AG08395 (cell line): ENCODE measurements at regions not wholly inside any gene's neighbourhood (a gene's known extent, or its start where the extent isn't known, plus 50 kb on each side); places are given as distances from the start of the nearest gene placed in this dataset.

Experiments
- DNase-seq: peaks from one replicate; pipeline ENCODE4 v3.0.0; 2012; ENCODE audit warnings: mixed read lengths, low spot score

DNA sequence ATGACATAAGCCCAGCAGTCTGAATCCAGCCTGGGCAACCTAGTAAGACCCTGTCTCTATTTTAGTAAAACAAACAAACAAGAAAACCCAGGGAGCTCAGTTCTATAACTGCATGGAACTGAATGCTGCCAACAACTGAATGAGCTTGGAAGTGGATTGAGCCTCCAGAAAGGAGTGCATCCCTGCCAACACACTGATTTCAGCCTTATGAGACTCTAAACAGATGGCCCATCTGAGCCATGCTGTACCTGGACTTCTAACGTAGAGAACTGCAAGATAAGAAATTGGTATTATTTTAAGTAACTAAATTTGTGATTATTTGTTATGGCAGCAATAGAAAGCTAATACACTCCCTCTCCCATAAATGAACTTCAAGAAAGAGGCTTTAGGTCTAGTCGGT is 150.4 kb upstream of the RAI14 start:
- DNase-seq: no peak

DNA sequence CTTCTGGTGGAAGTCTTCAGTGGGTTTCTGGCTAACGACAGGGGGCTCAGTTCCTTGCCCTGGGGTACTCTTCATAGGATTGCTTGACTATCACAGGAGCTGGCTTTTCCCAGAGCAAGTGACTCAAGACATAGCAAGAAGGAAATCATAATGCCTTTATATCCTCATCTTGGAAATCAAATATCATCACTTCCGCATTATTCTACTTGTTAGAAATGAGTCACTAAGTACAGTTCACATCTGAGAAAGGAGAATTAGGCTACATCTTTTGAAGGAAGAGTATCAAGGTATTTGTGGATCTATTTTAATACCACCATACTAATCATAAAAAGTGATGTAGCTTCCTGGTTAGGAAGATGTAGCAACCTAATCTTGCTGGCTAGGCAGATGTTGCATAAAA is 148.2 kb upstream of the RAI14 start:
- no peak for DNase-seq

DNA sequence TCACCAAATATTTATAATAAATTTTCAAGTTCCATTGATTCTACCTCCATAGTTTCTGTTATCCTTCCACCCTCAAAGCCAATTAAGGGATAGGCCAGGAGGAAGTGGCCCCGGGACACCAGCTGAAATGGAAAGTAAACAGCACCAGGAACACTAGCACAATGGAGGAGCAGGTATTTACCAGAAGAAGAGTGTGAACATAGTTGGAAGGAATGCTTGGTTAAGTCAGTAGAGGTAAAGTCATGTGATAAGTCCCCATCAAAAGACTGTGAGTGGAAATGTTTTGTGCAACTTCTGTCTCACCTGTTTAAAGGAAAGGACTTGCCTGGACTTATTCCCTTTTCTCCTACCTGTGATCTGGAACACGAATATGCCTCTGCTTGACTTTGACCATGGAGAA is 146.7 kb upstream of the RAI14 start:
- no peak for DNase-seq

DNA sequence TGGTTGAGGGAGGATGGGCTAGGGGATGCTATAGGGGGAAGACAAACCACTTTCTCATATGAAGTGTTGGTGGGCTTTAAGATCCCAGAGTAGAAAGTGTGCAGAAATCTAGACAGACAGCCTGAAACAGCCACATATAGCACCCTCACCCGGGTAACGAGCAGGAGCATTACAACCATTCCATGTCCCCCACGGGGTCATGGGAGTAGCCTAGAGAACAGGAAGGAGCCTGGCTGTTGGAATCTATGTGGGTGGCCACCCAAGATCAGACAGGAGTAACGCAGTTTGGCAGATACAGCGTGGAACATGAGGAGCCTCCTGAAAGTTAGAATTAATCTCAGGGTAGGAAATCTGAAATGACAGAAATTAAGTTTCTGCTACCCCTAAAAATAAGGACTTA is 146.1 kb upstream of the RAI14 start:
- no peak for DNase-seq

DNA sequence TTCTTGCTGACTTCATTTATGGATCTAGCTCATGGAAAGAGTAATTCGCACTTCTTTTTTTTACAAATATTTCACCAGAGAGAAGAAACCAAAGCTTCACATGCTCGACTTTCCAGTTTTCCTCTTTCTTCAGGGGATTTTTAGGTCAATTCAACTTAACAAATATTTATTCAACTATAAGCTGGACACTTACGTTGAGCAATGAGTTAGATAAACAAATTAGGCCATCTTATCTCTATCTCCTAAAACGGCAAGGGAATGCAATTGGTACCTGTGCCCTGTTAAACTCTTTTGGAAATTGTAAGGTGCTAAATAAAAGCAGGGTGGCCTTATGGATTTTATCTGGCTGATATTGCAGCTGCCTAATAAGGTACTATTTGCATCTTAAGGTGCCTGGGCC is 145.1 kb upstream of the RAI14 start:
- no peak for DNase-seq

DNA sequence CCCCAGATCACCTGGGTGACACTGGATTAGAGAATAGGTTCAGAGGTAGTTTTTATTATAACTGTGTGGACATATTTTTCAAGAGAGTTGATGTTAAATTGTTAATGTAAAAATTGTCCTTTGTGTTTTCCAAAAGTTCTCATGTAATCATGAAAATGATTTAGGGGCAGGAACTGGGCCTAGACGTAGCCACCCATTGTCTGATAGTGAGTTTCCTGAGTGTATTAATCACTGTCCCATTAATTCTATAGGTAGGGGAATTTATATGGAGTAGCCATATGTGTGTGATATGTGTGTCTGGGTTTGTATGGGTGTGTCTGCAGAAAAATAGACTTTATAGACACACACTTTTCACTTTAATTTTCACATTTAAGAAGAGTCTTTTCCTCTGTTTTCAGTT is 144.6 kb upstream of the RAI14 start:
- no peak for DNase-seq

DNA sequence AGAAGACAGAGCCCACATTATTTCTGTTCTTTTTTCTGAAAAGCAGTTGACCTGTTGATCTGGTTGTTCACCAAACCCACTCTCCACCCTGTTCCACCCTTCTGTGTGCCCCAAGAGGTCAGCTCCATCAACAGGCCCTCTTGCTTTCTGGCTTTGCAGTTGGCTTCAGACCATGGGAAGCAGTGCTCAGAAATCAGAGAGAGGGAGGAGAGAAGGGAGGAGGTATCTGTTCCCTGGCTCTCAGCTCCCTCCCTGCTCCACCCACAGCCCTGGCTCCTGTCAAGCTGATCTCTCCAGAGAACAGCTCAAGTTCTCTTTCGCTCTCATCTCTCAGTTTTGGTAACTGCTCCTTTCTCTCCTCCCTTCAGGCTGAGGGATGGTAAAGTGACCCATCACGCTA is 144.2 kb upstream of the RAI14 start:
- no peak for DNase-seq

DNA sequence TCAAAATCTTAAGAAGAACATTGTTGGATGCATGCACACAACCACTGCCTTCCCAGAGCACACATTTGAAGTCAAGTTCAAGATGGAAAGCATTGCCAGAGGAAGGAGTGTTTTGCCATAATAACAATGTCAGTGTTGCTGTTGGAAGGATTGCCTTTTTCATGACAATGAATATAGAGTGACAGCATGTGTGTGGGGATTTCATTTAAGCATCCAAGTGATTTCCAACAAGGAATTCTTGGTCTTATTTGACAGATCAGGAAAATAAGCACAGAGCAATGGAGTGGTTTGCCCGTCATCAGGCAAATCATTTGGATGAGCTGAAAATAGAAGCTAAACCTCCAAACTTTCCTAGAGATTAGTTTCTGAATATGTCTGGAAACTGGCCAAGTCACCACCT is 140.0 kb upstream of the RAI14 start:
- no peak for DNase-seq

DNA sequence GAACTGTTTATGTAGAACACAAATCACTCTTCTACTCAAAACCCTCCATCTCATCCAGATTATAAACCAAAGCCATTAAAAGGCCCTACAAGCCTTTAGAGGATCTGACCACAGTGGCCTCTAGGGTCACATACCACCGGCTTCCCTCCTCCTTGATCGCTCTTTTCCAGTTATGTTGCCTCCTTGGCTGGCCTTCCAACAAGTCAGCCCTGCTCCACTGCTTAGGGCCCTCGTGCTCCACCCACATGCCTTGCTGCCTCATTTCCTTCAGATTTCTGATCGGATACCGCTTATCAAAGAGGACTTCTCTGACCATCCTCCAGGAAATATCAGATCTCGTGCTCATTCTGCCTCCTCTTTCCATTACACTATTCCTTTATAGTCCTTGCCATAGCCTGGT is 139.4 kb upstream of the RAI14 start:
- DNase-seq: no peak

DNA sequence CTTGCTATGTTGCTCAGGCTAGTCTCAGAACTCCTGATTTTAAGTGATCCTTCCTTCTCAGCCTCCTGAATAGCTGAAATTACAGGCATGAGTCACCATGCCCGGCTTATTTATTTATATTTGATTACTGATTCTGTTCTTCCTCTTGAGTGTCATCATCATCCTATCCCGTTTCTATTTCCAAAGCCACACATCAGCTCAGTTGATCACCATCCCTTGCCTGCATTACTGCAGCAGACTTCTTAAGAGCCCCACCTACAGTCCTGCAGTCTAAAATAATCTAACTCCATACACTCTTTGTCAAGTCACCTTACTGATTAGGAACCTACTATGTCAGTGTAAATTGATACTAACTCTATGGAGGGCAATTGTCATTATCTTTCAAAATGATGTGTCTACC is 138.9 kb upstream of the RAI14 start:
- no peak for DNase-seq

DNA sequence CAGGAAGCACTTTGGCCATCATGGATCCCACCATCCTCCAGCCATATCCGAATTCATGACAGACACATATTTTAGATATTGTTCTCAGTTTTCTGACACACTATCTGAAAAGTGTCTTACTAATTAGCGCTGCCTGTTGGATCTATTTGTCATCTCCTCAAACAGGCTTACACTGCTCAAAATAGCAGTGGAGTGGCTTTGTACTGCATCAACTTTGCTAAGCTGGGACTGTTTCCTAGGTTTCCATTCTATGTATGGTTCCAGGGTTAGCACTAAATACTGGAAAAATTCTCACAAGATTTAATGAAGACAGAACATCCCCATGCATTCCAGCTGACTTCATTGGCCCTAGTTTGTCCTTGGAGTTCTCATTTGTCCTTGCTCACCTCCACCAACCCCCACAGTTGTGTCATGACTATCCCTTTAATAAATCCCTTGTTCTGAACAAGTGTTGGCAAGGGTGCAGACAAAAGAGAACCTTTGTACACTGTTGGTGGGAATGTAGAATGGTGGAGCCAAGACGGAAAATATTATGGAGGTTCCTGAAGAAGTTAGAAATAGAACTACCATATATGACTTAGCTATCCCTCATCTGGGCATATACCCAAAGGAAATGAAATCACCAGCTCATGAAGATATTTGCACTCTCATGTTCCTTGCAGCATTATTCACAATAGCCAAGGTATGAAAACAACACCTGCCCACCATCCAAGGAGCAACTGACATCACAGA is 136.5 kb upstream of the RAI14 start:
- peak; percentile 25 for DNase-seq

DNA sequence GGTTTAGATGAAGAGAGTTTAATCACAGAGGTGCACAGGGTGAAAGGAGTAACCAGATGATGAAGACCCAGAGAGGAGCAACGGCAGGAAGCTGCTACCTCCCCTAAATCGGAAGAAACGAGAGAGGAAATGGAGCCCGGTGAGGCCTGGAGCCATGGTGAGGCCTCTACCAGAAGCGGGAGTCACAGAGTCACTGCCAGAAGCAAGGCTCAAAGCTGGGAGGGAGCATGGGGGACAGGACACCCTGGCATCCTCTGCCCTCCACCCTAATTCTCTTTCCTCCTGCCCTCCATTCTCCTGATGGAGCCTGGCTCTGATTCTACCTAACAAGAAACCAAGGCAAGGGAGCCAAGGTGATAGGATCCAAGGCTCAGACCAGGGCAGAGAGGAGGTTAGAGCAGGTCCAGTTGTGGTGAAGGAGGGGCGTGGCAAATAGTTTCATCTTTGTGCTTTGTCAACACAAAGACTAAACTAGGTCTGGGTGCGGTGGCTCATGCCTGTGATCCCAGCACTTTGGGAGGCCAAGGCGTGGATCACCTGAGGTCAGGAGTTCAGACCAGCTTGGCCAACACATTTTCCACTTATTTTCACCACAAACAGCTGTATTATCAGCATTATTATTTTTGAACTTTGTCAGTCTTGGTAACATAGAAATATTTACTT is 134.4 kb upstream of the RAI14 start:
- no peak for DNase-seq

DNA sequence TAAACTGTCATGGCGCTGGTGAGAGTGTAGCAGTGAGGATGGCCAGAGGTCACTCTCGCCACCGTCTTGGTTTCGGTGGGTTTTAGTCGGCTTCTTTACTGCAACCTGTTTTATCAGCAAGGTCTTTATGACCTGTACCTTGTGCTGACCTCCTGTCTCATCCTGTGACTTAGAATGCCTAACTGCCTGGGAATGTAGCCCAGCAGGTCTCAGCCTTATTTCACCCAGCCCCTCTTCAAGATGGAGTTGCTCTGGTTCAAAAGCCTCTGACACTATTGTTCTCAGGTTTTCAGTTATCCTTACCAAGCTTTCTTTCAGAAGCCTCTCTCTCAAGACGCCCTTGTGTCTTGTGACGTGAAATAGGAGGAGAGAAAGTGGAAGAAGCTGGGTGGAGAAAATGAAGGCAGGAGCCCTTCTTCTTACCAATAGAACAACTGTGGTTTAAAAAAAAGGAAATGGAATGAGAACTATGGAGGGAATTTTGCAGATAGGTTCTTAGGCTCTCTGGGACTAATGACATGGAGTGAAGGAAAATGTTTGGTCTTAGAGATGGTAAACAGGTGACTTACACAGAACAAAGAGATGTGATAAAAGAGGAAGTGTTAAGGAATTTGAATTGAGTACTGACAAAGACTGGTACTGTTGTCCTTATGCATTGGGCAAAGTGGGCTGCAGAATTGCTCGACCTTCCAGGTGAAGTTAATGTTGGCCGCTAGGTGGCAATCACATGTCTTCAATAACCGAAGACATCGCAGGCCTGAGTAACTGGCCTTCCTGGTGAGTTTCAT is 133.3 kb upstream of the RAI14 start:
- DNase-seq: peak; percentile 76

DNA sequence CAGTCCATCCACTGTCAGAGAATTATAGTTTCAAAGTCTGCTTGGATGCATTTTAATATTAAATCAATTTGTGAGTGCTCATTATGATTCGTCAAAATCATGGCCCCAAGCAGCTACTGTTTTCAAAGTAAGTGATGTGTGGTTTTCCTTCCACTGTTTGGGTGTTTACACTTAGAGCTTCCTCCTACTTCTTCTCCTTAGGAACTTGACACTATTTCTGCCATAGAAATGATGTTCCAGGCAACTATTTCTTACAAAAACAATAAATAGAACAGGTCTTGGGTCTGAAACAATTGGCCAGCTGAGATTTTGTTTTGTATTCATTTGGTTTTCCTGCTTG is 132.8 kb upstream of the RAI14 start:
- DNase-seq: no peak

DNA sequence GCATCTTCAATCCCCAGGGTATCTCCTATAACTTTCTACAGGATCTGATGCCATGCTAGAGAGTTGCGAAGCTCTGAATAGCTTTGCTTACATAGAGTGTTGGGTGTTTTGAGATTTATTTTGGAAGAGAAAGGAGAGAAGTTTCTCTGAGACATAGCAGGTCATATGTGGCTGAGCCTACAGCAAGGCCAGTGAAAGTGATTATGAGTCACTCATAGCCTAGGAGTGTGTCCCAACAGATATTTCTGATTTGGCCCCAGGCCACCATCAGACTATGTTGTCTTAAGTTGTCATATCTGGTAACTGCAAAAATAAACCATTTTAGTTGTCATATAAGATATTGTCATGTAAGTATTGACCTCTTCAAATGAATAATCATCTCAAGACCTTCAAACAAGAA is 132.0 kb upstream of the RAI14 start:
- peak; percentile 54 for DNase-seq

DNA sequence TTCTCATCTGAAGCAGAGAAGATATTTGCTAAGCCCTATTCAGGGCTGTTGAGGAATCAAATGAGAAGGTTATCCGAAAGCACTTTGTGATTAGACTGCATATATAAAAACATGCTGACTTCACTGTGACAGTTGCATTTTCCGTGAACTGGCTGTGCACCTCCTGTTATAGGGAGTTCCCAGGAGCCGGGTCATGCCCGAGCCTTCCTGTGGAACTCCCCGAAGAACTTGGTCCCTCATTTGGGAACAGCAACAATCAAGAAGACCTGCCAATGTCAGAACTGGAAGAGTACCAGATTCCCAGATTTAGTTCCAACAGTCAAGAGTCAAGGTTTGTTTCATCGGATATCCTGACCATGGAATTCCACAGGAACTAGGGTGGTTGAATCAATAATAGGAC is 130.4 kb upstream of the RAI14 start:
- no peak for DNase-seq

DNA sequence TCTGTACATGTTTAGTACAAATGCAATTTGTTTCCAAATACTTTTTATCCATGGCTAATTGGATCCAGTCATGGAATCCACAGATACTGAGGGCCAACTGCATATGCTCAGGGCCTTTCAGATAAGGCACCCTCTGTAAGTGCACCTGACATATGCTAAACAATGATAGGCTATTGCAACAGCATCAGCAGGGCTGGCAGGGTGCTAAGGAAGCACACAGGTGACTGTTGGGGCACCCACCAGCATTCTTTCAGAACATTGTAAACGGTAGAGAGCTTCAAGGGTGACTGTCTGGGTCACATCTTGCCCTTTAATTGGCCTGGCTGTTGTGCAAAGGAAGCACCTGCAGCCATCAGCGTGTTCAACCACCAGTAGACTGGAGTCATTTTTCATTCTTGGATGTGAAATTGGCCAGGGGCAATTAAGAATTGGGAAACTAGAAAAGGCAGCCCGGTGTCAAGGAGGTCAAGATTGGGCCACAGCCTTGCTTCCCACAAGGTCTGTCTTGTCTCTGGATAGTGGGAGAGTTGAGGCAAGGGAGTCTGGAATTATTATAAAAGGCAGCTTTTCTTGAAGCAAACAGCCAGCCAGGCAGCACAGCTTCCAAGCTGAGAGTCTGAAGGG is 129.3 kb upstream of the RAI14 start:
- DNase-seq: no peak

DNA sequence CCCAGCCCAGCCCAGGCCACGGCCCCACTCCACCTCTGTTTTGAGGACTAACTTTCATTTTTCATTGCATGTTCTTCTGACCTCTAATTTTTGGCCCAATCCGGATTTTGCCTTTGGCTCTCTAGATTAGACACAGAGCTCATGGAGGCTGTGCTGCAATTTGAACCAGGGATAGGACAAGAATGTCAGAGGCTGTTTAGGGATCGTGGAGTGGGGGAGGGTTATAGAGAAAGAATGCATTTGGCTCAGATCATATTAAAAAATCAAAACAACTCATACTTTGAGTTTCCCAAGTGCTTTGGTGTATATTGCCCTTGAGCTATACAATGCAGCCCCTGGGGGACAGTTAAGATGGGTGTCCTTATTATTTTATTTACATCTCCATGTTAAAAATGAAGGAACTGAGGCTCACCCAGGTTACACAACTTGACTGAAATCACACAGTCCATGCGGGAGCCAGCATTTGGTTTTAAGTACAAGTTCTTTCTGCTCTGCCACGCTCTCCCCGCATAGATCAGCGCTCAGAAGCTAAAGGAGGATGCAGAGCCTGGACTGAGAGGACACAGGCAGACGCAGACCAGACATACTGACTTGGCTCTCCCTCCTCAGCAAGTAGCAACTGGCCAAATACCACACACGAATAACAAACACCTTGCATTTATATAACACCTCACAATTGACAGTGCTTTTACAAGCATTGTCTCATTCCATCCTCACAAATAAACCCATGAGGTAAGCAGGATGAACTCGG is 126.4 kb upstream of the RAI14 start:
- no peak for DNase-seq

DNA sequence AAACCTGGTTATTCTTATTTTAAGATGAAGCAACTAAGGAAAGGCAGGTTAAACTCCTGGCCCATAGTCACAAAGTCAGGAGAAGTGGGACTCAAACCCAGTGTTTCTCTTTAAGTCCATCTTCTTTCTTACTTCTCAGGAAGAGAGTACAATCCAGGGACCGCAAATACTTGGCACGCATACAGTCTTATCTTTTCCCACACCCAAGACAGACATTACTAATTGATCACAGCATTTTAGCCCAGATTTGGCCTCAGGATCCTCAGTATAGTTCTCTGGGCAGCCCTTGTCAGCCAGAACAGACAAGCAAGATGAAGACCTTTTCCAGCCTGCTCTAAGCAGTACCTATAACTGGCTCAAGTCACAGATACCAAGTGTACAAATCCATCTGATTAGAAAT is 125.5 kb upstream of the RAI14 start:
- DNase-seq: no peak

DNA sequence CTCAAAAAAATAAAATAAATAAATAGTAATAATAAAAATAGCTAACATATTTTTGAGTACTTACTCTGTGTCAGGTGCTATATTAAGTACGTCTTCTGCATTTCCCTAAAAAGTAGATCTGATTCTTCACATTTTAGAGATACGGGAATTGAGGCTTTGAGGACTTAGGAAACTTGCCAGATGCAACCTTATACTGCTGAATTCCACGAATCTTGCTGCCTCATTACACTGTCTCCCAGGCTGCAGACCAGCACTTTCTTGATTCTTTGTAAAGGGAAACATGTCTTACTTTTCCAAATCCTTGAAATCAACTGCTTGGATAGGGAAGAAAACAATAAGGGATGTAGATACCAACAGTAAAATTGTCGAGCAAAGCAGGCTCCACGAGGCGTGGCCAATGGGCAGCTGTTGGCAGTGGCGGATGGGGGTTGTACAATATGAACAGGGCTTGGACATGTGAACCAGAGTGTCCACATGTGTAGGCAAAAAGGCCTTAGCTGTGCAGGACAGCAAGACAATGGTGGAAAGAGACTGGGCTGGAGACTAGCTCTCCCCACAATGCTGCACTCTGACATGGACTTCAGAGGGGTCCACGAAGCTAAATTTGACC is 124.3 kb upstream of the RAI14 start:
- DNase-seq: no peak

DNA sequence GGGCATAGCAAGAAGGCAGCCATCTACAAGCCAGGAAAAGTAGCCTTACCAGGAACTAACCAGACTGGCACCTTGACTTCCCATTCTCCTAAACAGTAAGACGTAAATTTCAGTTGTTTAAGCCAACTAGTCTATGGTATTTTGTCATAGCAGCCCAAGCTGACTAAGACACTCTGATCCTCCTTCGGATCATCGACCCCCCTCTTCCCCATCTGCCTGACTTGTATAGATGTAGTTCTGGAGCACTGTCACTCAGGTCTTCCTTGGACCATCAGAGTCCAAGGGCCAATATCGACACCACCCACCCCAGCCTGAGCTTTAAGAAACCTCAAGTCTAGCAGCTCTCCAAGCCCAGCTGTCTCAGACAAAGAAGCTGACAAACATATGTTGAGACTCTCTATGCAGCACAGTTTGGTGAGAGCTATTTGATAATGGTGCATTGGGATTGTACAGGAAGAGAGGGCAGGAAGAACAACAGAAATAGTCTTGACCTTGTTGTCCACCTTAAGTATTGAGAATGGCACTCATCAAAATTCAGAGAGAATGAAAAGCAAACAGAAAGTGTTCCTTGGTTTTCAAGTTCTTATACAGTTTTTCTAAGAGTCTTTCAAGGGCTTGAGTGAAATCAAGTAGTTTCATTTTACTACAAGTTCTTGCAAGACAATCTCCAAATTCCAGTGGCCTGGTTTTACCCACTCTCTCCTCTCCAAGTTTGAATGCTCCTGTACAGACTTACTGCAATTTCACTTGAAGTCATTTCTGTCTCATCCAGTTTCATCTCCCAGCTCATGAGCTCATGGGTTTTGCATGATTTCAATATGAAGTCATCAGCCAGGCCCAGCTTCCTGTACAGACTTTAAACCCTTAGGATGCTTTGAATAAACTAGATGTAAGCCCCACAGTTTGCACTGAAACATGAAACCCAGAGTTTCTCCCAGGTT is 122.3 kb upstream of the RAI14 start:
- DNase-seq: peak; percentile 72
